Stimulated activated CD8-positive, alpha-beta memory T cell treated with anti-CD3 and anti-CD28 coated beads, Interleukin-7, amount 100 ng/mL, for 24 hours (primary cell): ENCODE measurements at regions not wholly inside any gene's neighbourhood (a gene's known extent, or its start where the extent isn't known, plus 50 kb on each side); places are given as distances from the start of the nearest gene placed in this dataset.
A peak's percentile ranks its signal among the peaks of the same experiment; 100 is the strongest.

Source experiments
- DNase-seq: peaks from one replicate; pipeline ENCODE4 v3.0.0-alpha.2; 2020; ENCODE audit warnings: low read depth

- DNase-seq: no peak
These were observed 189.3 kb upstream of the RFC3 start for GRCh38 chr13:33628662-33629061.

GRCh38 chr13:33629605-33630360, 188.2 kb upstream of the RFC3 start:
- no peak for DNase-seq

DNA sequence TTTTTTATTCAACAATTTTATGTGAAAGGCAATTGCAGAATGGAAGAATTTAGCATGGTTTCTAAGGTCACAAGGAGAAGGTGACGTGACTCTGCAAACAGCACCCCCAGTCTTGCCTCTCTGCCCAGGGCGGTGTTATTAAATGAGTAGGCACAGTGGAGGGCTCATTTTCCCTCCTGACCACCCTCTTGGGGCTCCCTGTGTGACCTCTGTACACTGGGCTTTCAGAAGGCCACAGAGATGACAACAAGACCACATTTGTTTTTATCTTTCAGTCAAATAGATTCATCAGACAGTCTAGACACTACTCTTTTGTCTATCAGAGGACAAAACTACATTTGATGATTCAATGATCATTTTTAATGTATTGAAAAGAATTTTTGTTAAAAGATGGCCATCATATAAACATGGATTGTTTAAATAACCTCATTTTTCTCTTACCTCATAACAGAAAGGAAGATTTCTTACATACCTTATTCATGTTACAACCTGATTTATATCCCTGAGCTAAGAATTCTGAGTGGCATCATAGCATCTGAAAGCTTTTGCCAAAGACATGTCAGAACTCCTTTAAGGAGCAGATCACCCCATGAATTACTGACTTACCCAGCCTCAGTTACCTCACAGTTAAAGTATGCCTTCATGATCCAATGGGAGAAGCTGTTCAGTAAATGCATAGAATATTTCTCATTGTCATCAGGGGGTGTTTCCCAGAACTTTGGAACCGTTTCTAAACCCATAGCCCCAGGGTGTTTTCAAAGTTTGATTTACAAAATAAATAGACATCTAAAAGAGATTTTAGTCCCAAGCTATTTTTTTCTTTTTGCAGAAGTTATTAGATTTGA, 184.0 kb upstream of the RFC3 start:
- DNase-seq: no peak

- no peak for DNase-seq
These were observed 183.4 kb upstream of the RFC3 start for GRCh38 chr13:33634546-33634982.

DNA sequence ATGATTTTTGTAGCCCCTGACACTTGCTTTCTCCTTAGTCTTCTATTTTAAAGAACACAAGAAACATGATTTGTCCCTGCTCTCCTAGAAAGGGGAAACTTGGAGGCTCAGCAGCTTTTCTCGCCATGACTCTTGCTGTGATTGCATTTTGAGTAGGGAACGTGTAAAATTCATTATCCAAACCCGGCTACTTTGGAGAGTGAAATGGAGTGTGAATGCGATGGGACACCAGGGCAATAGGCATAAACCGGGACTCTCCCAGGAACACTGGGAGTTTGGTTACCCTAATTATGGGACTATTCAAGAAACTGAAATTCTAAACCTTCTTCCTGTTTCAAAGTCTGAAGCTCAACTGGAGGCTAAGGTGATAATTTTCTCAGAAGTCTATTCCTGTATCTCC, 181.7 kb upstream of the RFC3 start:
- no peak for DNase-seq

DNA sequence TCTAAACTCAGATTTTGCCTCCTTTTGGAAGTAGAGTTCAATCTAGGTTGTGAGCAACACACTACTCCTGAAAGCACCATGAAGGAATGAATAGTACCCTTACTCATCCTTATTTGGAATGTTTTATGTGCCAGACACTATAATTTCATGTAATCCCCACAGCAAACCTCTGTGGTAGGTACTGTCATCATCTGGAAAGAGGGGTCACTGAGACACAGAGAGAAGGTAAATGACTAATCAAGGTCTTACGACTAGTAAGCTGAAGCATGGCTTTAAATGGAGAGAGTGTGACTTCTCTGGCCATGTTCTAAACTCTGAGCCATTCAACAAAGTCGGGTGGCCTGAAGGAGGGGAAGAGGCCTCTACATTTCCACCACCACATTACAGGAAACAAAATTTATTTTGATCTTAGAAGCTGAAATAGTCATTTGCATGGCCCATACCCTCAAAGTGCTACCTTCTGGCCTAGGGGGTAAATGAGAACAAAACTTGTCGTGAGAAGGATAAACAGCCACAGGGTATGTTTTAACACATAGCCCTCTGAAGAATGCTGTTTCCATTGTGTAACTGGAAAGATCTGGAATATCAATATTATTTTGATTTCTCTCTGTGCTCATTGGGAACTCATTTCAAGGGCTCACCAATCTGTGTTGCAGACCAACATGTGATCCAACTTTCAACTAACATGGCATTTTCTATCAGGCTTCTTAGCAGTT, 180.8 kb upstream of the RFC3 start:
- DNase-seq: no peak

- DNase-seq: no peak
These were observed 179.8 kb upstream of the RFC3 start for GRCh38 chr13:33637978-33638743.

DNA sequence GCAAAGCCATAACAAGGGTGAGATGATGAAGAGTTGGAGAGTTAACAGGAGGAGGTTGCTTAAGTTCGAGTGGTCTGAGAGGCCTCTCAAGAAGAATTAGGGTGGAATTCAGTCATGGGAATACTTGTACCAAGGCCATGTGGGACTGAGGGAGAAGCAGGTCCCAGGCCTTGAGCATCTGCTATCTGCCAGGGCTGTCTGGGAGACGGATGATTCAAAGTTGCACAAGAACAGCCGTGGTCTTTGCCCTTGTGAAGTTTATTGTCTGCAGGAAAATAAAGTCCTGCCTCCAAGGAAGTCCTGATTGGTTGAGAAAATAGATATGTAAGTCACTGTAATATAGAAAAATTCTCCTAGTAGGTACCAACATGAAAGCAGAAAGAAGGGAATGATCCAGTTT, 178.8 kb upstream of the RFC3 start:
- DNase-seq: no peak

DNA sequence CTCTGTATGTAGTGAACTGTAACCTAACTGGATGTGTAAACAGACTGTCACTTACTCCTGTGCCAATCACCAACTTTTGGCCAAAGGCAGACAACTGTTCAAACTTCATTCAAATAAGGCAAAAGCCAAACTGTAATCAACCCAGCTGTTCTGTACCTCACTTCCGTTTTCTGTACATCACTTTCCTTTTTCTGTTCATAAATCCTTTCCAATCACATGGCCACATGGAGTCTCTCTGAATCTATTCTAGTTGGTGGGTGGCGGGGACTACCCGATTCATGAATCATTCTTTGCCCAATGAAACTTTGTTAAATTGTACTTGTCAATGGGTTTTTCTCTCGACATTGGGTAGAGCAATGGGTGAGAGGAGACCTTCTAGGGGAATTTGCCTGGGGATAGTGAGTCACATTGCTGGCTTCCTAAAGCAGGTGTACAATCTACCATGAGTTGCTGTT, 178.3 kb upstream of the RFC3 start:
- DNase-seq: peak; percentile 12

DNA sequence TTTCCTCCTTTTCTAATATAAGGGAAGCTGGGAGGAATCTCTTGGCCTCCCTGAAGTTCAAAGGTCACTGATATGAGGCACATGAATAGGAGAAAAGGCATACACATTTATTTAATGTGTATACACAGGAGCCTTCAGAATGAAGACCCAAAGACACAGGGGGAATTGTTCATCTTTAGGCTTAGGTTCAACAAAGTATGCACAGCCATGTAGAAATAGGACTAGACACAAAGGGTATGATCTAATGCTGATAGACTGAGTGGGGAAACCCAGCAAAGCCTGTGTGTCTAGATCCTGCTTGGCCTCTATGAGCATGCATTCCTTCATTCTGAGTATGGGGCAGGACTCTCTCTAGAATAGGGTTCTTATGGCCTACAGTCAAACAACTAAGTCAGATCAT, 177.1 kb upstream of the RFC3 start:
- DNase-seq: no peak

GRCh38 chr13:33642374-33643065, 175.4 kb upstream of the RFC3 start:
- DNase-seq: no peak

DNA sequence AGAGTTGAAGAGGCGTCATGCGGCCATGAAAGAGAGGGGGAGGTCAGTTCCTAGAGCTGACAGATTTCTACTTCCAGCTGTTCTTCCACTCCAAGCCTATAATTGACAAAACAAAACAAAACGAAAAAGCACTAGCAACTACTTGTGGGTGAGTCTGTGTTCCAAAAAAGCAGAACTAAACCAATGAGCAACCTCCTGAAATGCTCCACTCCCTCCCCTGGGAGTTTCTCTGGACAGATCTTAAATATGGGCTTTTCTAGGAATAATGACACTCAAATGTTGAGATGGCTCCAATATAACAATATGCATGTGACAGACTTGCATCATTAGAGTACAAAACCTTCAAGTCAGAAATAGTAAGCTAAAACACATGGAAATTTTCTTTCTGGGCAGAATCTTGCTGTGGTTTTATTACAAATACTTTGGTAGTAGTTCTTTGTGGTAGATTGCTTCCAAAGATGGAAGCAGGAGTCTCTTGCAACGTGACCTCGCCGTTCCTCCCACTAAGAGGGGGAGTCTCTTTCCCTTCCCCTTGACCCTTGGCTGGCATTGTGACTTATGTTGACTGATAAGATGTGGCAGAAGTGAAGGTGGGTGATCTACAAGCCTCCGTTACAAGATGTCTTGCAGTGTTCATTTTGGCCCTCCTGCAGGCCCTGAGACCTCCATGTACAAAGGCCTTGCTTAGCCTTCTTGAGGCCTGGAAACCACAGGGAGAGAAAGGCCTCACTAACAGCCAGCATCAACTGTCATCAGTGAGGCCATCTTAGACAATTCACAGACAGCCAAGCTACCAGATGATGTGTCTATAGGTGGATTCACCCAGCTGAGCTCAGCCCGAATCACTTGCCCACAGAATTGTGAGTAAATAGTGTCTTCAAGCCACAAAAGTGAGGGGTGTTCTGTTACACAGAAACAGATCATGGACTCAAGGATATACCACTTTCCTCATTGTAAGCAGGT, 173.1 kb upstream of the RFC3 start:
- no peak for DNase-seq

GRCh38 chr13:33645591-33646554, 172.1 kb upstream of the RFC3 start:
- DNase-seq: no peak

DNA sequence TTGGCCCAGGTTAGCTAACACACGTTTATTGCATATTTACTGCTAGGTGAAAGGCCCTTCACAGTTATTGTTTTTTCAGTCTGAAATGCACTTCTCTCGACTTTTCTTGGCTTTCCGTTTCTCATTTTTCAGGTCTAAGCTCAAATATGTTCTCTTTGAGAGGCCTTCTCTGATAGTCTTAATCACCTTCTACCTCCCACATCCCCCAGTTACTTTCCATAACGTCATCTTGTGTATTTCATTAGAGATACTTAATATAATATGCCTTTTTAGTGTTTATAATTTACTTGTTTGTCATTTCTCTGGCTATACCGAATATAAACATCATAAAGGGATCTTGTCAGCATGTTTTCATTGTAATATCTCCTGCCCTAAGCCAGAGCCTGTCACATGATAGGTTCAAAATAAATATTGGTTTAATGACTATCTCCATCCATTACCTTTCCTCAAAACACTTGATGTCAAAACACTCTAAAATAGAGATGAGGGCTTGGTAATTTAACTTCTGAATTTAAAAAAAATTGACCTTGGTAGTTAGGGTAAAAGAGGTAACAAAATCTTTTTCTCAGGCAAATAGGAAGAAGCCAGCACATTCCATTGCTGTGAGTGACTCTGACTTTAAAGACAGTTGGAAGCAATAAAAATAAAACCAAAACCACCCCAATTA, 168.6 kb upstream of the RFC3 start:
- no peak for DNase-seq

DNA sequence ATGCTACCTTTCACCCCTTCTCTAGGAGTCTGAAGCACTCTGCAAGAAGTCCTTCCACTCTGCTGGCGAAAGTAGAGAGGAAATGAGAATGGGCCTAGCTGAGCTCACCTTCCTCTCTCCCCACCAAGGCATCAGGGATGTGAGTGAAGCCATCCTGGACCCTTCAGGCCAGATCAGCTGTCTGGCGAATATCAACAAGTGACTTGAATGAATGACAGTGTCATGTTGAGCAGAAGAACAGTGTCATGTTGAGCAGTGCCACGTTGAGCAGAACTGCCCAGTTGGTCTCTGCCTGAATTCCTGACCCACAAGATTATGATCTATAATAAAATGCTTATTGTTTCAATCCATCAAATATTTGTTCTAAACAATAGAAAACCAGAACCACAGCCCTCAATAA, 166.2 kb upstream of the RFC3 start:
- DNase-seq: no peak

DNA sequence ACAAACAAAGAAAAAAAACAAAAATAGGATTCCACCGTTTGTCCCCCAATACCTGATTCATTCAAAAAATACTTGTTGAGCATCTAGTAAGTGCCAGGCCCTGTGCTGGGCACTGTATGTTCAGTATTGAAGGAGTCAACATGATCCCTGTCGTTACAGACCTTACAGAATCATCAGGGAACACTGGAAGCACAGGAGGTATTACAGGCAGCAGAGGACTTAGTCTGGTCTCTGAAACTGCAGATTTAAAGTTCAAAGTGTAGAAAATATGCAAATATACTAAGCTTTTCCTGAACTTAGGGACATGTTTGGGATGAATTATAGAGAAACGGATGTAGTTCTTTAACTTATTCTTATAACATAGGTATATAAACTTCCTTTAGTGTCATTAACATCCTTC, 160.7 kb upstream of the RFC3 start:
- no peak for DNase-seq

- DNase-seq: no peak
These were observed 158.5 kb upstream of the RFC3 start for GRCh38 chr13:33659466-33659865.

DNA sequence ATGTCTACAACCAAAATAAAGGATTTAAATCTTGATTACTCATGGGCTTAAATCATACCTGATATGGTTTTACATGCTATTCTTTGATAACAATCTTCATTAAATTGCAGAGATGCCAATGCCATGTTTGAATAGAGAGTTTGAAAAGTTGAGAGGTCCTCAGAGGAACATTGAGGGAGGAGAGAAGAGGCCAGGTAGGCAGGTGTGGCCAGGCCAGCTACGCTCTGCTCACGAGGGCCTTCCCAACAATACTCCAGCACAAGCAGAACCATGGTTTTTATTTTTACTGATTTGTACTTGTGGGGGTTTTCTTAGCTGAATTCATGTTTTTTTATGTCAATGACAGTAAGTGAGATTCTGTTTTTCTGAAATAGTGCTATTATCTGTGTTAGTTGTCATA, 158.1 kb upstream of the RFC3 start:
- no peak for DNase-seq
